ENCODE measurements at regions not wholly inside any gene's neighbourhood (a gene's known extent, or its start where the extent isn't known, plus 50 kb on each side); places are given as distances from the start of the nearest gene placed in this dataset.
A peak's percentile ranks its signal among the peaks of the same experiment; 100 is the strongest.

DNA sequence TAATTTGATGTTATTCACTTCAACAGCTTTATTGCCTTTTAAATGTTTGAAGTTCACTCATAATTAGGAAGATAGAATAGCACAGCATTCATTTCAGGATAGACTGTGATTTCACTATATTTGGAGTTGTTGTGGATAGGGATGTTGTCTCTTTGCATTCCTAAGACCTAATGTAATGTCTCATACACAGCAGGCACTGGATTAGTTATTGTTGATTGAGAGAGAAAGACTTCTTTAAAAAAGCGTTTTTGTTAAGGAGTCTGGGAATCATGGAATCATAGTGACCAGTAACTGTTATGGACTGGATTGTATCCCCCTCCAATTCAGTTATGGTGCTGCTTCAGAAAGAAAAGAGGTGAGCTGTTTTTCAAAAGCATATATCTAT is 122.0 kb downstream of the USP22 start:
- WGBS, 2 donors (ENCODE audit: low coverage in 1 of 2) = 33 to 42% methylated on average over 1 of the region's 1 CpG
- H3K27me3 ChIP-seq = no peaks in the 10 kb centered on the region
- H3K9me3 ChIP-seq = no peaks in the 10 kb centered on the region
- peak overlapping the region in 2 of 4 donors; percentile 24 to 62 for H3K27ac ChIP-seq
- H3K4me3 ChIP-seq = no peak overlapping the region
- ATAC-seq = no peak
- H3K36me3 ChIP-seq = no peaks in the 10 kb centered on the region
- H3K4me1 ChIP-seq = no peaks in the 10 kb centered on the region
- no peak for TF ChIP-seq POLR2AphosphoS5 (IDR thresholded peaks at IDR 0.05)
- no peak for TF ChIP-seq POLR2A (IDR thresholded peaks at IDR 0.05)
- TF ChIP-seq EP300 (IDR thresholded peaks at IDR 0.05) = no peak

DNA sequence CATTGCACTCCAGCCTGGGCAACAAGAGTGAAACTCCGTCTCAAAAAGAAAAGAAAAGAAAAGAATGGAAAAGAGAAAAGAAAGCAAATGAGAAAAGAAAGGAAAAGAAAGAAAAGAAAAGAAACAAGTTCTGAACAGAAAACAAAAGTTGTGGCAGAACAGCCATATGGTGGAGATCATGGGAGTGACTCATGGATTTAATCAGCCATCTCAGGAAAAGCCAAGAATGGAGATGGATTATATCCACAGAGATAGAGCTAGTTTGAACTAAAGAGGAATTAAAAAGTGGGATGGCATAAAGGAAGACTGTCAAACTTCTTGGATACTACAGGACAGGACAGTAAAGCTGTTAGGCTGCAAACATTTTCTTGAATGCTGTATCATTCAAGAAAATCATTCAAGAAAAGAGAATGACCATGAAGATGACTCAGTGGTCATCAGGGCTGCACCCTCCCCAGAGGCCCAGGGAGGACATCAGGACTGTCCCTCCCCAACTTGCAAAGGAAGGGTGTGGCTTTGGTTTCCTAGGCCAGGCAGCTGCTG is 120.6 kb downstream of the USP22 start:
- Histone ChIP-seq H3K36me3 (no peaks in the 10 kb centered on the region), H3K27me3 (no peaks in the 10 kb centered on the region), H3K4me3 (no peak overlapping the region), H3K4me1 (no peaks in the 10 kb centered on the region), H3K27ac (peak overlapping the region in 2 of 4 donors; percentile 19 to 62), H3K9me3 (no peaks in the 10 kb centered on the region)
- peak; percentile 50 for ATAC-seq
- WGBS, 2 donors (ENCODE audit: low coverage in 1 of 2) = 75% methylated on average over 1 of the region's 1 CpG; no CpG with 5 or more reads in 1 of the 2 donors
- TF ChIP-seq EP300 (IDR thresholded peaks at IDR 0.05) (no peak), POLR2A (IDR thresholded peaks at IDR 0.05) (no peak), POLR2AphosphoS5 (IDR thresholded peaks at IDR 0.05) (no peak), CTCF (IDR thresholded peaks at IDR 0.05) (no peak)

DNA sequence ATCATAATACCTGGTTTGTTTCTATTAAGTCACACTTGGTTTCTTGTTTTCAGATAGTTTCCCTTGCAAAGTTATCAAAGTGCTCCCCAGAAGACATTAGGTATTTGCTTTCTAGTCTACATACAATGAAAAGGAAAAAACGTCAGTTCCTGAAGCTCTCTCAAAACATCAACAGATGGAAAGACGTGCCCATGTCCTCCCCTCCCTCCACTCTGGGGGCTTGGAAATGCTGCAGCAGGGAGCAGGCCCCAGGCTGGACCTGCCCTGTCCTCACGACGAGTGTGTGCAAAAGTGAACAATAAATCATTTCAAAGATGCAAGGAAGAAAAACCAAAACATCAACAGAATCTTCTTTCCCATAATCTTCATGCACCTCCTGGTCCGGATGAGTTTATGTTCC is 118.5 kb downstream of the USP22 start:
- no peak overlapping the region for H3K27ac ChIP-seq
- ATAC-seq = no peak

DNA sequence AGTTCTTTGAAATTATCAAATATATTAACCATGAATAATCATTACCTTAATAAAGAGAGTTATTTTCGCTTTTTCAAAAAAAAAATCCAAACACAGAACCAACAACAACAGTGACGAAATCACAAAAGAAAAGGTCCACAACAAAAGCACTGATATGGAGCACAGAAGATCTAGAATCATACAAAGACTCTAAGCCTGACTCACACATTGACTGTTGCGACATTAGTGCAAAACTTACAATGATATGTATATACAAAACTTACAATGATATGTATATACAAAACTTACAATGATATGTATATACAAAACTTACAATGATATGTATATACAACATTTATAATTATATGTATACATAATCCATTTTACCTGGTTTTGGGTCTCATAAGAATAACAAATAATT is 117.7 kb downstream of the USP22 start:
- H3K4me3 ChIP-seq = no peak overlapping the region
- TF ChIP-seq EP300 (IDR thresholded peaks at IDR 0.05) (no peak), CTCF (IDR thresholded peaks at IDR 0.05) (no peak), POLR2AphosphoS5 (IDR thresholded peaks at IDR 0.05) (no peak), POLR2A (IDR thresholded peaks at IDR 0.05) (no peak)
- H3K9me3 ChIP-seq = no peaks in the 10 kb centered on the region
- no peaks in the 10 kb centered on the region for H3K27me3 ChIP-seq
- no peaks in the 10 kb centered on the region for H3K36me3 ChIP-seq
- ATAC-seq = no peak
- H3K27ac ChIP-seq = no peak overlapping the region
- WGBS, 2 donors (ENCODE audit: low coverage in 1 of 2) = 97 to 100% methylated on average over 3 of the region's 3 CpGs
- no peaks in the 10 kb centered on the region for H3K4me1 ChIP-seq

More for the DNA sequence above, 118.5 kb downstream of the USP22 start:
- Histone ChIP-seq H3K4me1 (no peaks in the 10 kb centered on the region), H3K27me3 (no peaks in the 10 kb centered on the region), H3K9me3 (no peaks in the 10 kb centered on the region), H3K36me3 (no peaks in the 10 kb centered on the region), H3K4me3 (no peak overlapping the region)
- WGBS, 2 donors (ENCODE audit: low coverage in 1 of 2) = 45 to 62% methylated on average over 4 to 5 of the region's 5 CpGs
- TF ChIP-seq EP300 (IDR thresholded peaks at IDR 0.05) (no peak), POLR2AphosphoS5 (IDR thresholded peaks at IDR 0.05) (no peak), CTCF (IDR thresholded peaks at IDR 0.05) (no peak), POLR2A (IDR thresholded peaks at IDR 0.05) (no peak)

DNA sequence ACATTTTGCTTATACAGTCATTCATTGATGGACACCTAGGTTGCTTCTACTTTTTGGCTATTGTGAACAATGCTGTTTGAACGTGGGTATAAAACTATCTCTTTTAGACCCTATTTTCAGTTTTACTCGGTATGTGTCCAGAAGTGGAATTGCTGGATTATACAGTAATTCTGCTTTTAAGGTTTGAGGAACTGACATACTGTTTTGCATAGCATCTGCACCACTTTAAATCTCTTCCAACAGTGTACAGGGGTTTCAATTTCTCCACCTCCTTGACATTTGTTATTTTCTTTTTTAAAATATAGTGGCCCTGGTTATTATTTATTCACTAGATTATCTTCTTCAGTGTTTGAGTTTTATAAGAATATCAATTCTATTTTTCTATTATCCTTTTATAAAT is 116.9 kb downstream of the USP22 start:
- Histone ChIP-seq H3K4me3 (no peak overlapping the region), H3K4me1 (no peaks in the 10 kb centered on the region), H3K36me3 (no peaks in the 10 kb centered on the region), H3K9me3 (no peaks in the 10 kb centered on the region), H3K27ac (no peak overlapping the region), H3K27me3 (no peaks in the 10 kb centered on the region)
- no peak for ATAC-seq
- 70 to 79% methylated on average over 2 of the region's 2 CpGs for WGBS, 2 donors (ENCODE audit: low coverage in 1 of 2)
- TF ChIP-seq POLR2AphosphoS5 (IDR thresholded peaks at IDR 0.05) = no peak
- no peak for TF ChIP-seq EP300 (IDR thresholded peaks at IDR 0.05)
- TF ChIP-seq CTCF (IDR thresholded peaks at IDR 0.05) = no peak
- TF ChIP-seq POLR2A (IDR thresholded peaks at IDR 0.05) = no peak
